Karpas-422 (cell line): ENCODE measurements at regions not wholly inside any gene's neighbourhood (a gene's known extent, or its start where the extent isn't known, plus 50 kb on each side); places are given as distances from the start of the nearest gene placed in this dataset.
"Not testable (repeated sequence)": the region's sequence is repeated elsewhere in the genome, so short reads cannot be mapped to it uniquely, and the experiment has no call there.

Source experiments
- DNase-seq: peaks from one replicate; pipeline ENCODE4 v3.0.0-alpha.2; 2015
- H2AFZ ChIP-seq: fragments of 200-600 bp; sonication (generic); 2 replicates; pipeline ENCODE4 v1.6.1; 2014; ENCODE audit warnings: antibody characterized with exemption, low read length, mixed read lengths
- H3K27ac ChIP-seq: fragments of 200-600 bp; sonication (generic); 2 replicates; pipeline ENCODE4 v1.5.1; 2014; ENCODE audit warnings: mild to moderate bottlenecking, low read length, moderate library complexity
- H3K27me3 ChIP-seq: fragments of 200-600 bp; sonication (generic); 2 replicates; pipeline ENCODE4 v1.6.1; 2014; ENCODE audit warnings: low read length, mixed read lengths
- H3K36me3 ChIP-seq: fragments of 200-600 bp; sonication (generic); 2 replicates; pipeline ENCODE4 v1.6.1; 2014; ENCODE audit warnings: low read length, mixed read lengths; ENCODE audit not compliant: insufficient read depth
- H3K4me1 ChIP-seq: fragments of 200-600 bp; sonication (generic); 2 replicates; pipeline ENCODE4 v1.6.1; 2014; ENCODE audit warnings: mild to moderate bottlenecking, low read length, mixed read lengths
- H3K4me2 ChIP-seq: fragments of 200-600 bp; sonication (generic); 2 replicates; pipeline ENCODE4 v1.6.1; 2014; ENCODE audit warnings: low read length, low read depth, mild to moderate bottlenecking; ENCODE audit not compliant: poor library complexity, severe bottlenecking
- H3K4me3 ChIP-seq: fragments of 200-600 bp; sonication (generic); 2 replicates; pipeline ENCODE4 v1.5.1; 2014; ENCODE audit warnings: mild to moderate bottlenecking, antibody characterized with exemption, low read length, mixed read lengths
- H3K79me2 ChIP-seq: fragments of 200-600 bp; sonication (generic); 2 replicates; pipeline ENCODE4 v1.6.1; 2014; ENCODE audit warnings: mild to moderate bottlenecking, low read length, mixed read lengths
- H3K9ac ChIP-seq: fragments of 200-600 bp; sonication (generic); 2 replicates; pipeline ENCODE4 v1.6.0; 2014; ENCODE audit warnings: low read length
- H3K9me2 ChIP-seq: fragments of 200-600 bp; sonication (generic), shearing (Covaris generic); replicated peaks from 2 replicates; pipeline ENCODE4 v1.6.0; 2014; ENCODE audit warnings: mild to moderate bottlenecking, low read length, moderate library complexity; ENCODE audit not compliant: insufficient read depth
- H3K9me3 ChIP-seq: fragments of 300-700, 200-600 bp; sonication (generic); 2 replicates; pipeline ENCODE4 v1.6.1; 2014; ENCODE audit warnings: low read length, mixed read lengths
- H4K20me1 ChIP-seq: fragments of 200-600 bp; sonication (generic); 2 replicates; pipeline ENCODE4 v1.6.1; 2014; ENCODE audit warnings: mild to moderate bottlenecking, antibody characterized with exemption, low read length, low read depth; ENCODE audit not compliant: insufficient read depth

DNA sequence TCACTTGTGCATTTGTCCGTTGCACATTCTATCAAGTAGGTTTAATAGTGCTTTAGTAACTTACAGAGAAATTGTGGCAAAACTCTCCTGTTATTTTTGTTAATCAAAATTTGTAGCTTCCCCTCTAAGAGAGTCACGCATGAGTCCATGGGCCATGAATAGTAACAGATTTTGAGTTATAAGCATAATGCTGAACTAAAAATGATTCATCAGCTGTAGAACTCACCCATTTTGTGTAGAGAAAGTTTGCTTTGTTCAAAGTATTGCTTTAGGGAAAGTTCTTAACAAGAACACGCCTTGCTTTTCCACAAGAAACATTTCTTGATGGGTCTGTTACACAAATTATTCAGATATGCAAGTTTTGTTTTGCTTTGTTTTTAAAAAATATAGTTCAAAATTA is 1300.9 kb downstream of the CDH12 start:
- H2AFZ ChIP-seq, H3K9ac ChIP-seq, H3K4me2 ChIP-seq, H3K9me2 ChIP-seq, H3K79me2 ChIP-seq, H4K20me1 ChIP-seq, H3K4me3 ChIP-seq, H3K36me3 ChIP-seq, DNase-seq, H3K9me3 ChIP-seq, H3K4me1 ChIP-seq, H3K27me3 ChIP-seq, H3K27ac ChIP-seq: not testable (repeated sequence)

DNA sequence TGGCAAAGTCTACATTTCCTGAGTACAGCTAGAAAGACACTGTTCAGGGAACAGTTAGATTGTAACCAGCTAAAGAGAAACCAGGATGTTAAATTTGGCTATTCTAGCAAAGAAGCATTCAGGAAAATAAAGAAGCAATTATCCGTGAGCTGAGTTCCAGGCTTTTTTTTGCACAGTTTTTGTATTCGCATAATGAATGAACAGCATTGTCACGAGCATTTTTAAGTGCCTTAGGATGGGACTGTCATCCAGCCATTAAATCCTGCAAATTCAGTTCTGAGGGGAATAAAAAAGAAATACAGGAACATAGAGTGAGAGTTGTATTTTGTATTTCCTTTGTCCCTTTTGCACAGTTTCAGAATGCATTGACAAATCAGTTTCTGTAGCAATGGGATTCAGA is 1302.2 kb downstream of the CDH12 start:
- H3K4me2 ChIP-seq, H3K36me3 ChIP-seq, DNase-seq: not testable (repeated sequence)

DNA sequence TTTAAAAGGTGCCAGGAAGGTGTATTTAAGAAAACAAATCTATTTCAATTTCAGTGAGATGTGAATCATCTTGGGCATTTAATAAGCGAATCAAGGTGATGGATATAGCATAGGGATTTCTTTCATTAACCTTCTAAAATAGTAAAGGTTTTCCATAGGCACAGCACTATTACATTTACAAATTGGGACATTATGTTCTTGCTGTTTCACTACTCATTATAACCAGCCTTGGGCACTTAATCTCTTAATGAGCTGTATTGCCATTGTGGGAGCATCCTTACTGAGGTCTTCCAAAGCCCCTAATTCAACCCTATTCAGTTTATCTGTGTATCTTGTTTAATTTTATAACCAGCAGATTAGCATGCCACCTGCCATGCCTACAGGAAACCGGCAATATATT is 1305.5 kb downstream of the CDH12 start:
- H3K4me2 ChIP-seq, H3K9me2 ChIP-seq, H4K20me1 ChIP-seq, H3K4me3 ChIP-seq, H3K79me2 ChIP-seq, H3K4me1 ChIP-seq, H3K9ac ChIP-seq, H3K27ac ChIP-seq, H3K9me3 ChIP-seq, H2AFZ ChIP-seq, H3K27me3 ChIP-seq, H3K36me3 ChIP-seq, DNase-seq: not testable (repeated sequence)

More for the DNA sequence above, 1302.2 kb downstream of the CDH12 start:
- H2AFZ ChIP-seq, H3K27ac ChIP-seq, H4K20me1 ChIP-seq, H3K9ac ChIP-seq, H3K4me3 ChIP-seq, H3K4me1 ChIP-seq, H3K9me3 ChIP-seq, H3K79me2 ChIP-seq, H3K27me3 ChIP-seq, H3K9me2 ChIP-seq: not testable (repeated sequence)

DNA sequence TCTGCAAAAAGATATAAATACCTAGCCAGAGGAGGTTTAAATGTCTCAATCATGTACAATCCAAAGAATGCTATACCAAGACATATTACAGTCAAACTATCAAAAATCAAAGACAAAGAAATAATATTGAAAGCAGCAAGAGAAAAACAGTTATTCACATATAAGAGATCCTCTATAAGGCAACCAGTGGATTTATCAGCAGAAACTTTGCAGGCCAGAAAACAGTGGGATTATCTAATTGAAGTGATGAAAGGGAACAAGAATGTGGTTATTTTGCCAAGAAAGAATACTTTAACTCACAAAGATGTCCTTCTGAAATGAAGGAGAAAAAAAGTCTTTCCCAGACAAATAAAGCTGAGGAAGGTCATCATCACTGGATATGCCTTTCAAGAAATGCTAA is 1318.0 kb downstream of the CDH12 start:
- H4K20me1 ChIP-seq, H3K4me2 ChIP-seq, H3K9me2 ChIP-seq, H3K79me2 ChIP-seq, DNase-seq, H2AFZ ChIP-seq, H3K4me1 ChIP-seq, H3K27ac ChIP-seq, H3K36me3 ChIP-seq, H3K4me3 ChIP-seq, H3K9ac ChIP-seq, H3K9me3 ChIP-seq, H3K27me3 ChIP-seq: not testable (repeated sequence)

DNA sequence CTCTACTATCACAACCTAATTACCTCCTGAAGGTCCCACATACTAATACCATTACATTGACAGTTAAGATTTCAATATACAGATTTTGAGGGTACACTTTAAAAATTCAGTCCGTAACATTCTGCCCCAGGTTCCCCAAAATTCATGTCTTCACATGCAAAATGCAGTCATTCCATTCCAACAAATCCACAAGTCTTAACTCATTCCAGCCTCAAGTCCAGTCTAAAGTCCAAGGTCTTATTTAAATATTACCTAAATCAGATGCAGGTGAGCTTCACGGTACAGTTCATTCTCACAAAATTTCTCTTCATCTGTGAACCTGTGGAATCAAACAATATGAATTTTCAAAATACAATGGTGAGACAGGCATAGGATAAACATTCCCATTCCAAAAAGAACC is 1332.0 kb downstream of the CDH12 start:
- H3K9me3 ChIP-seq, result not testable (repeated sequence)

DNA sequence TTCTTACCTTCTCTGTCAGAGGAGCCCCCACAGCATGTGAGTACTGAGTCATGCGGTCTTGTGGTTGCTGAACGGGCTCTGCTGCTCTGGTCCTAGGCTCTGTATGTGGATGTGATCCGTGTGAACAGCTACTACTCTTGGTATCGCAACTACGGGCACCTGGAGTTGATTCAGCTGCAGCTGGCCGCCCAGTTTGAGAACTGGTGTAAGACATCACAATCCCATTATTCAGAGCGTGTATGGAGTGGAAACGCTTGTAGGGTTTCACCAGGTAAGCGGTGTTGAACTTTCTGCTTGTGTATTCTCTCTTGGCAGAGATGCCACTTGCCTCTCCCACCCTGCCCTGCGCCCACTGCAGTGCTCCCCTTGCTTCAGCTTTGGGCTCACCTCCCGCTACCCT is 1356.2 kb downstream of the CDH12 start:
- H3K4me1 ChIP-seq, H3K9me3 ChIP-seq, H3K27me3 ChIP-seq, H3K9me2 ChIP-seq, H2AFZ ChIP-seq, DNase-seq, H4K20me1 ChIP-seq, H3K9ac ChIP-seq, H3K36me3 ChIP-seq, H3K4me3 ChIP-seq, H3K27ac ChIP-seq, H3K4me2 ChIP-seq, H3K79me2 ChIP-seq: not testable (repeated sequence)

More for the DNA sequence above, 1332.0 kb downstream of the CDH12 start:
- H3K79me2 ChIP-seq, H2AFZ ChIP-seq, H3K4me3 ChIP-seq, H3K27me3 ChIP-seq, DNase-seq, H3K9ac ChIP-seq, H4K20me1 ChIP-seq, H3K36me3 ChIP-seq, H3K27ac ChIP-seq, H3K4me2 ChIP-seq, H3K4me1 ChIP-seq, H3K9me2 ChIP-seq: not testable (repeated sequence)

DNA sequence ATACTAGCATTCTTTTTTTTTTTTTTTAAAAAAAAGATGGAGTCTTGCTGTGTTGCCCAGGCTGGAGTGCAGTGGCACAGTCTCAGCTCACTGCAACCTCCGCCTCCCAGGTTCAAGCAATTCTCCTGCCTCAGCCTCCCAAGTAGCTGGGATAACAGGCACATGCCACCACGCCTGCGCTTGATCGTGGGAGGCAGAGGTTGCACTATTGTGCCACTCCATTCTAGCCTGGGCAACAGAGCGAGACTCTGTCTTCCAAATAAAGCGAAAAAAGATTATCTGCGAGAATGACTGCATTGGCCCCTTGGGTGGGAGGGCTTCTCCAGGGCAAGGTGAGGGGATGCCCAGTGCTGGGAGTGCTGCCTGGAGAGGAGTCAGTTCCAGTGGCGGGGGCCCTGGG is 1357.1 kb downstream of the CDH12 start:
- H3K27me3 ChIP-seq, H2AFZ ChIP-seq, DNase-seq, H4K20me1 ChIP-seq, H3K9me2 ChIP-seq, H3K9me3 ChIP-seq, H3K79me2 ChIP-seq, H3K36me3 ChIP-seq, H3K4me3 ChIP-seq, H3K4me1 ChIP-seq, H3K9ac ChIP-seq, H3K4me2 ChIP-seq, H3K27ac ChIP-seq: not testable (repeated sequence)

DNA sequence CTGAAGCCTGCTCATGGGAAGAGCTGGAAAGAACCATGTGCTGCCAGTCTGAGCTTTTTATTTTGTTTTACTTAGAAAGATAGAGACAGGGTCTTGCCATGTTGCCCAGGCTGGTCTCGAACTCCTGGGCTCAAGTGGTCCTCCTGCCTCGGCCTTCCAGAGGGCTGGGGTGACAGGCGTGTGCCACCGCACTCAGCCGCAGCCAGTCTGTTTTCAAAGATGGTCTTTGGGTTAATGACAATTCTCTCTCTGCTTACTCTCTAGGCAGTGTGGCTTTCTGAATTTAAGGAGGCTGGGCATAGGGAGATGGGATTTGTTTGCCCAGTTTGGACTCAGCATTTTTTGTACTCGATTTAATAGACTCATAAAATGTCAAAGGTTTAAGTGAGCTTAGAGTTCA is 1357.9 kb downstream of the CDH12 start:
- DNase-seq, H3K36me3 ChIP-seq, H3K27me3 ChIP-seq, H3K9me3 ChIP-seq, H3K4me1 ChIP-seq, H3K4me3 ChIP-seq, H3K79me2 ChIP-seq, H2AFZ ChIP-seq, H4K20me1 ChIP-seq, H3K27ac ChIP-seq, H3K9me2 ChIP-seq, H3K9ac ChIP-seq, H3K4me2 ChIP-seq: not testable (repeated sequence)

DNA sequence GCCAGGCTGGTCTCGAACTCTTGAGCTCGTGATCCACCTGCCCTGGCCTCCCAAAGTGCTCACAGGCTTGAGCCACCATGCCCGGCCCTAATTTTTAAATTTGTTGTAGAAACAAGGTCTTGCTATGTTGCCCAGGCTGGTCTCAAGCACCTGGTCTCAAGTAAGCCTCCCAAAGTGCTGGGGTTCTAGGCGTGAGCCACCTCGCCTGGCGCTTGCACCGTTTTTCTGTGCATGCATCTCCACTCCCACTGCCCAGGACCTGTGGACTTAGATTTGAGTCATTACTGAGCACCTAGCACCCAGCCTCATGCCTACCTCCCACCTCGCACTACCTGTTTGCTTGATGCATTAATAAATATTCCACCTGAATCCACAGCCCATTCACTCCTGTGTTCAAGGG is 1359.1 kb downstream of the CDH12 start:
- H3K27ac ChIP-seq, H3K4me2 ChIP-seq, H2AFZ ChIP-seq, H3K9me3 ChIP-seq, H3K9ac ChIP-seq, H3K36me3 ChIP-seq, H3K4me3 ChIP-seq, DNase-seq, H3K4me1 ChIP-seq, H3K79me2 ChIP-seq, H3K27me3 ChIP-seq, H3K9me2 ChIP-seq, H4K20me1 ChIP-seq: not testable (repeated sequence)
